Activated naive CD4-positive, alpha-beta T cell treated with anti-CD3 and anti-CD28 coated beads, Interleukin-2, amount 50 U/mL, for 72 hours (primary cell): ENCODE measurements at regions not wholly inside any gene's neighbourhood (a gene's known extent, or its start where the extent isn't known, plus 50 kb on each side); places are given as distances from the start of the nearest gene placed in this dataset.
A peak's percentile ranks its signal among the peaks of the same experiment; 100 is the strongest.
"Not testable (repeated sequence)": the region's sequence is repeated elsewhere in the genome, so short reads cannot be mapped to it uniquely, and the experiment has no call there.

ENCODE experiments used
- ATAC-seq, 2 donors: fragments of 150-1000 bp; cut with Tn5 transposase; 2 replicates each; pipeline ENCODE4 v1.10.0; 2021; ENCODE audit warnings: mild to moderate bottlenecking in 2 of 2, moderate library complexity in 2 of 2
- DNase-seq, 2 donors: peaks; one replicate each; pipeline ENCODE4 v3.0.0; 2021 to 2022; ENCODE audit warnings: low spot score in 2 of 2
- H3K27ac Mint-ChIP-seq, 2 donors: one replicate each; pipeline ENCODE4 v1.8.0; 2022; ENCODE audit warnings: mild to moderate bottlenecking in 2 of 2, mixed read lengths in 2 of 2
- H3K36me3 Mint-ChIP-seq, 2 donors: one replicate each; pipeline ENCODE4 v1.8.0; 2022; ENCODE audit warnings: mixed read lengths in 2 of 2
- H3K9me3 Mint-ChIP-seq, 2 donors: one replicate each; pipeline ENCODE4 v1.8.0; 2022; ENCODE audit warnings: mixed read lengths in 2 of 2

DNA sequence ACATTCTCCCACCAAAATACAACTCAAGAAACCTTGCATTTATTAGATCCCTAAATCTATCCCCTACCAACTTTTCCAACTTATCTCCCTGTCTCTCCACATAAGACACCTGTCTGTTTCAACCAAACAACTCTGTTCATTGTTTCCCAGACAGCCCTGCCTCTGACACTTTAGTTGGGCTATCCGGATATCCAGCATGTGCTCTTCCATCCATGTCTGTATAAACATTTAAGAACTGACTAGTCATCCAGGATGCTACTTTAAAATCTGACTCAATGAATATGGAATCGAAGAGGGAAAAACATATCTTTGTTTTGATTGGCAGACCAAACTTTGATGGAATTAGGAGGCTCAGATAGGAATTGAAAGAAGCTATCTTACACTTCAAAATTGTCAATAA, 143.2 kb upstream of the DCAF8L1 start:
- no peak for DNase-seq
- Mint-ChIP-seq H3K9me3 (peaks cover 0 to 8% of the 10 kb centered on the region in 2 donors), H3K27ac (no peak overlapping the region), H3K36me3 (no peaks in the 10 kb centered on the region)
- ATAC-seq = no peak

DNA sequence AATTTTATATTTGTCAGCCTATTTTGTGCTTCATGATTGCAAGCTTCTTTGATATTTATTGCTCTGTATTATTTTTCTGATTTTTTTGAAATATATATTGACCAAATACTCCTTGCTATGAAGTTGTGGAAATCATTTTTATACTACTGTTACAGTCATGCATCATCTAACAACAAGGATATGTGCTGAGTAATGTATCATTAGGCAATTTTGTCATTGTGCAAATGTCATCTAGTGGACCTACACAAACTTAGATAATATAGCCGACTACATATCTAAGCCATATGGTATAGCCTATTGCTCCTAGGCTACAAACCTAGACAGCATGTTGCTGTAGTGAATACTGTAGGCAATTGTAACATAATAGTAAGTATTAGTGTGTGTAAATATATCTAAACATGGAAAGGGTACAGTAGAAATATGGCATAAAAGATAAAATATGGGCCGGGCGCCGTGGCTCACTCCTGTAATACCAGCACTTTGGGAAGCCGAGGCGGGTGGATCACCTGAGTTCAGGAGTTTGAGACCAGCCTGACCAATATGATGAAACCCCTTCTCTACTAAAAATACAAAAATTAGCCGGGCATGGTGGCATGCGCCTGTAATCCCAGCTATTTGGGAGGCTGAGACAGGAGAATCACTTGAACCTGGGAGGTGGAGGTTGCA, 139.5 kb upstream of the DCAF8L1 start:
- H3K27ac Mint-ChIP-seq = peak overlapping the region in 1 of 2 donors; percentile 72
- not testable (repeated sequence) for H3K36me3 Mint-ChIP-seq, DNase-seq, ATAC-seq, H3K9me3 Mint-ChIP-seq

DNA sequence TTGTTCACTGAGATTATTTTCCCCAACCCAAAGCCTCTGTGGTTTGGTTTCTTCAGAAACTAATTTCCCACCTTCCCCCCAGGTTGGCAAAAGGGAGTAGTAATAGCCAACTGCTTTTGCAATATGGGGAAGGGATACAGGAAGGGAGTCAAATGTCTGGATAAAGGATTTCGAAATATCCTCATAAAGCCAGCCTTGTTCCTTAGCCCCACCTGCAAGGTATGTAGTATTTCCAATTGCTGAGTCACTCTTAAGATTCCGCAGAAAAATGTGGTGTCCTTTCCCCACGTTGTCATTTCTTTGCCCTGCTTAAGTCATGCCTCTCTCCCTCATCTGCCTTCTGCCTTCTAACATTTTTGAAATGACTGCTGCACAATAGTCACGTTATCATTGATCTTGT, 138.8 kb upstream of the DCAF8L1 start:
- no peaks in the 10 kb centered on the region for H3K36me3 Mint-ChIP-seq
- ATAC-seq (no peak), DNase-seq (no peak)
- peaks cover 0 to 8% of the 10 kb centered on the region in 2 donors for H3K9me3 Mint-ChIP-seq
- no peak overlapping the region for H3K27ac Mint-ChIP-seq

DNA sequence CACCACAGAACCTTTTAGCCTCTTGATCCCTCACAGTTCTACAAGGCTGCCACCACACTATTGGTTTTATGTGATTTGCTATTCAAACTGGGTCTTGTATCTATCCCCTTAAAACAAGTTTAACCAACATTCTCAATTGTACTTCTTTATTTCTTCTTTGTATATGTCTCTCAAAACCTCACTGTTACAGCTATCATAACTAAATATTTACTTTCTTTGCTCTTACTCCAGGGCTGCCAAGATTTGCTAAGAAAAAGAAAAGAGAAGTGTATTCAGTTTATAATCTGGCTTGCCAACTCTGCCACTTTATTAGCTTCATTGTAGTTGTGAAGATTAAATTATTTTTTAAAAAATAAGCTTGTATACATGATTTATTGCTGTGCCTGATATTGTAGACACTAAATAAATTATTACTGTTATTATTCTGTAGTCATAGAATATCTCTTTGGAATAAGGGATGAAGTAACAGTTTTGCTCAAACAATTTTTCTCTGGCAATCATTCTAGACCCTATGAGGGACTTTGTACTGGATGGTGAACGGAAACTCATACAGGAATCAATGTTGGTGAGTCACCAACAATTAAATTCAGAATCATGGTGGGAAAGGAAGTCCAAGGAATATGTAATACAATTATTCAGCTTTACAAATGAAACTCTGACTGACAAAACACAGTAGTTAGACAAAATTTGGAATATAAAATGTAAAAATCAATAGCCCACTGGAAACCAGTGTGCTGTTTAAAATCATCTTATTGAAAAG, 127.1 kb upstream of the DCAF8L1 start:
- no peaks in the 10 kb centered on the region for H3K9me3 Mint-ChIP-seq
- DNase-seq (no peak), ATAC-seq (no peak)
- no peaks in the 10 kb centered on the region for H3K36me3 Mint-ChIP-seq
- no peak overlapping the region for H3K27ac Mint-ChIP-seq

DNA sequence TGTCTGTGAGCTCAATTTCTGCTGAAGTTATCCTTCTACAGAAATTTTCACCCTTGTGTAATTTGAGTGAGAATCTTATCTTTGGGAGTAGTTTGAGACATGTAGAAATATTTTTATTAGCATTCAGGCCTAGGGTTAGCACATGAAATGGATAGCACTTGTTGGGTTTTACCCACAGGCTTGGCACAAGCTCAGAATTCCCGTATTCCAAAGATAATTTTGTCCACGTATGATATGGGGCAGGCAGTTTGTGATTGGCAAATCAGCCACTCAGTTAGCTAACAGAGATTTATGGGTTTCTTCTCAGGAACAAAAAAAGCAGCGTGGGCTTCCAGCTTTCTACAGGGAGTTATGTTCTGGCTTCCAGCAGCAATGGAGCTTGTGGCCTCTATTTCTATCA, 117.9 kb upstream of the DCAF8L1 start:
- no peak overlapping the region for H3K27ac Mint-ChIP-seq
- ATAC-seq (no peak), DNase-seq (no peak)
- H3K9me3 Mint-ChIP-seq = no peaks in the 10 kb centered on the region
- H3K36me3 Mint-ChIP-seq = no peaks in the 10 kb centered on the region

DNA sequence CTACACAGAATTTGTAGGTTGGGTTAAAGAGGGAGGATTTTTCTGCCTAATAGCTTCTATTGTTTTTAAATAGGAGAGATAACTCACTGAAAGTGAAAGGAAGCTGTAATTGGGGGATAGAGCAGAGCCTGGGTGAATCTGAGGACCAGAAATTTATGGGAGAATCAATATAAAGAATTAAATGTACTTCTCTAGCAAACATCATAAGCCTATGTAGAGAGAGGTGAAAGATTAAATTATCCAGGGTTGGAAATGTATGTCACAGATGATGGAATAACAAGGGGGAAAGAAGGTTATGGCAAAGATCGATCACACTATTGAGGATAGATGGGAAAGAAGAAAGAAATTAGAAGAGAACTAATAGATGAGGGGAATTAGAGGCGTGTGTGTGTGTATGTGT, 104.4 kb upstream of the DCAF8L1 start:
- Mint-ChIP-seq H3K9me3 (peaks cover 3 to 8% of the 10 kb centered on the region in 2 donors), H3K27ac (no peak overlapping the region), H3K36me3 (no peaks in the 10 kb centered on the region)
- DNase-seq (no peak), ATAC-seq (no peak)

DNA sequence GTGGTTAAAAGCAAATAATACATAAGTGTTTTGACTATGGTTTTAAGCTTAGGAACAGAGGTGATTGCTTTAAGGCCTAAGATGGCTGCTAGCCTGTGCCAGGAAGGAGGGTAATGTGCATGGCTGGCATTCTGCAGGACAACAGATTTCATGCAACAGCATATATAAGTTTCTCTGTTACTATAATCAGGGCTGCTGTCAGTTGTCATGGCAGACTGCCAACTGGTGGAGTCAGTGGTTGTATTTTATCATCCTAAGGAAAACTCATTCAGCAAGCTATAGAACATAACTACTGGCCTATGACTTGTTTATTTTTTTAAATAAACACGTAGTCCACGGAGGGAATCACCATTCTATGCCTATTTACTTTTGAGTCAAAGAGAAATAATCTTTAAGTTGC, 77.7 kb upstream of the DCAF8L1 start:
- no peak for ATAC-seq
- Mint-ChIP-seq H3K9me3 (peaks cover 0 to 3% of the 10 kb centered on the region in 2 donors), H3K36me3 (no peaks in the 10 kb centered on the region), H3K27ac (no peak overlapping the region)
- no peak for DNase-seq

DNA sequence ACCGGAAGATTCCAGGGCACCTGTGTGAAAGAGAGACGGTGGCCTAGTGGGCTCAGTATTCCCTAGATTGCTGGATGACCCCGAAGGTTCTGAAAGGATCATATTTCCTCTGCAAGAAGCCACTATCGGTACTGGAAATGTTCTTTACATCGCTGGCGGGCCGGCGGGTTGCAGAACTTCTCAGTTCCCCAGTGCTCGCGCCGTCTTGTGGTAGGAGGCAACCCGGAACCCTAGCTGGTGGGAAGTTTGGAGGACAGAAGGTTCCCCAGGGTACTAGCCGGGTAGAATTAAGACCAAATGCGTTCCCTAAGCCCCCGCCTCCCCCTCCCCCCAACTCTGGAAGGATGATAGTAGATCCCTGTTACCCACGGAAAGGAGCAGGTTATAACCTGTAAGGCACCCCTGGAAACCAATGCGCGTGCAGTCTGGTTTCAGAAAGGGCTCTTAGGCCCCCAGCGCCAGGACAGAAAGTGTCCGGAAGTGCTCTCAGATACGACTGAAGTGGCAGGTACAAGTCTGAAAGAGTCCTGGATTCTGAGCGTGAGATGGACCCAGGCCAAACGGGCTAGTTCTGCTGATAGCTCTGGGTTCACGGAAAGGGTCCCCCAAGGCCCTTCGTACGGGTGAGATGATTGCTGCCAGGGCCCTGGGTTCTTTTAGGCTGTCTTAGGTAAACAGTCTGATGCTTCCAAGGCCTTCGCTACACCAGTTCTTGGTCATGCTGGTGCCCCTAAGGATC, 61.7 kb upstream of the DCAF8L1 start:
- H3K9me3 Mint-ChIP-seq = peaks cover 0 to 4% of the 10 kb centered on the region in 2 donors
- no peak overlapping the region for H3K27ac Mint-ChIP-seq
- DNase-seq = no peak
- no peak for ATAC-seq
- no peaks in the 10 kb centered on the region for H3K36me3 Mint-ChIP-seq

DNA sequence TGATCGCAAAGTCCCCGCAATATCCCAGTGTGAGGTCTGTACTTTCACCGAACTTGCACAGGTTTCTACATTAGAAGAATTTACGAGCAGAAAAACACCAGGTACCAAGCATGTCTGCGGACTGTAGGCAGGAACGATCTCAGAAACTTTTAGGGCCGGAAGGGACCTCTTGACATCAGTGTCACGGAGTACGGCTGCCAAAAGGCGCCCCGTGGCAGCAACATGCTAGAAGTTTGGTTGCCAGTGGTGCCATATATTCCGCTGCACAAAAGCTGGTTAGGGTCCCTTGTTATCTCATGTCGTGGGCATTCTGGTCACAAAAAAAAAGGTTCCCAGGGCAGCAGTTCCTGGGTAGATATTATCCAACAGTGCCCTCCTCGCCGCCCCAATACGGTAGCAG, 61.0 kb upstream of the DCAF8L1 start:
- peaks cover 4 to 7% of the 10 kb centered on the region in 2 donors for H3K9me3 Mint-ChIP-seq
- ATAC-seq = no peak
- no peak overlapping the region for H3K27ac Mint-ChIP-seq
- DNase-seq = no peak
- H3K36me3 Mint-ChIP-seq = peaks cover 0 to 2% of the 10 kb centered on the region in 2 donors

DNA sequence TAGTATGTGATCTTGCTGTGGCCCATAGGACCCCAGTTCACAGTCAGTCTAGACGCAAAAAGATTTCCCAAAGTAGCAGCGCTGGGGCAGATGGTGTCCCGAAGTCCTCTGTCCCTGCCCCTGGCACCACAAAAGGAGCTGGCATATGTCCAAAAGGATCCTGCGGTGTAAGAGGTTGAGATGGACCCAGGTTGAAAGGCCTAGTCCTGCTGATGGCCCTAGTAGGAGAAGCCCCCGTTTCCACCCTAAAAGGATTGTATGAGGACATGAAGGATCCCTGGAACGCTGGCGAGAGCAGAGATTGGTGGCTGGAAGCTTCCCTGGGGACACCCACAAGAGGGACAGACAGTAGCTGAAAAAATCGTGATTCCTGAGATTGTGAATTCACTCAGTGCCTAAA, 58.0 kb upstream of the DCAF8L1 start:
- no peak overlapping the region for H3K27ac Mint-ChIP-seq
- no peak for DNase-seq

More for the DNA sequence above, 58.0 kb upstream of the DCAF8L1 start:
- peaks cover 4 to 9% of the 10 kb centered on the region in 2 donors for H3K9me3 Mint-ChIP-seq
- peaks cover 0 to 4% of the 10 kb centered on the region in 2 donors for H3K36me3 Mint-ChIP-seq
- no peak for ATAC-seq
